Superior temporal gyrus (tissue), 1 donor: ENCODE measurements at regions not wholly inside any gene's neighbourhood (a gene's known extent, or its start where the extent isn't known, plus 50 kb on each side); places are given as distances from the start of the nearest gene placed in this dataset.

ENCODE experiments used
- DNase-seq: peaks from one replicate; pipeline ENCODE4 v3.0.0-alpha.2; 2016; ENCODE audit errors: extremely low spot score

DNA sequence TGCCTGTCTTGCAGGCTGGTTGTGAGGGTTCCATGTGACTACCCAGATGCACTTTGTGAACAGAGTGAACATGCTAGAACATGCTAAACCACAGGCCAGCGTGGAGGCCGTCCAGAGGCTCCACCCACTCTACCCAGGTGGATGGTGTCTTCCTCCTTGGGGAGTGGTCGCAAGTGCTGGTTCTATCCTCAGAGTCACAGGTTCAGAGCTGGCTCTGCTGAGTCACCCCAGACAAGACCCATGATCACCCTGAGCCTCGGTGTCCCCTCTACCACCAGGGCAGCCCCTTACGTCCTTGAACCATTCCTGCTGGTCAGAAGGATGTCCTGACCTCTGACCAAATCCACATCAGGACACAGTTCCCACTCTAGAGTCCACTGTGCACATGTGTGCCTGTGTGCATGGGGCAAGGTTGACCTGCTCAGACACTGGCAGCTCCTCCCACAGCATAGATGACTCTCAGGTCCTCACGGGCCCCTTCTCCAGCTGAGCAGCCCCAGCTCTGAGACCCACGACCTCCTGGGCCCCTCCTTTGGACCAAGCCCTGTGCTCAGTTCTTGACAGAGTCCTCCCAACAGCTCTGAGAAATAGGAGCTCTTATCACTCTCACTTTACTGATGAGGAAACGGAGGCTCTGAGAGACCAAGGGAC is 391.8 kb downstream of the MATN1 start:
- no peak for DNase-seq

DNA sequence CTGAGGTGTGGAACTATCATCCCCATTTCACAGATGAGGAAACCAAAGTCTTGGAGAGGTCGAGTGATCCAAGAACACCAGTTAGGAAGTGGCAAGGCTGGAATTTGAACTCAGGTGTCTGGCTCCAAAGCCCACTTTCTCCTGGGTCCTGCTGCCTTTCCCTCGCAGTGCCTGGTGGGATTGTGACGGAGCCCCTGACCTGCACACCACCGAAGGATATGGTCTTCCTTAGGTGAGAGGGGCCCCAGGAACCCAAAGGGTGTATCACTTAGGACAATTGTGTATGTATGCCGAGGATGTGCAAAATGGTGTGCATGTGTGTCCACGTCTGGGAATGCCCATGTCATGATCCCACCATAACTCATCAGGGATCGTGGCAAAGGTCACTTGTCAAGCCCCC is 392.7 kb downstream of the MATN1 start:
- DNase-seq = no peak

DNA sequence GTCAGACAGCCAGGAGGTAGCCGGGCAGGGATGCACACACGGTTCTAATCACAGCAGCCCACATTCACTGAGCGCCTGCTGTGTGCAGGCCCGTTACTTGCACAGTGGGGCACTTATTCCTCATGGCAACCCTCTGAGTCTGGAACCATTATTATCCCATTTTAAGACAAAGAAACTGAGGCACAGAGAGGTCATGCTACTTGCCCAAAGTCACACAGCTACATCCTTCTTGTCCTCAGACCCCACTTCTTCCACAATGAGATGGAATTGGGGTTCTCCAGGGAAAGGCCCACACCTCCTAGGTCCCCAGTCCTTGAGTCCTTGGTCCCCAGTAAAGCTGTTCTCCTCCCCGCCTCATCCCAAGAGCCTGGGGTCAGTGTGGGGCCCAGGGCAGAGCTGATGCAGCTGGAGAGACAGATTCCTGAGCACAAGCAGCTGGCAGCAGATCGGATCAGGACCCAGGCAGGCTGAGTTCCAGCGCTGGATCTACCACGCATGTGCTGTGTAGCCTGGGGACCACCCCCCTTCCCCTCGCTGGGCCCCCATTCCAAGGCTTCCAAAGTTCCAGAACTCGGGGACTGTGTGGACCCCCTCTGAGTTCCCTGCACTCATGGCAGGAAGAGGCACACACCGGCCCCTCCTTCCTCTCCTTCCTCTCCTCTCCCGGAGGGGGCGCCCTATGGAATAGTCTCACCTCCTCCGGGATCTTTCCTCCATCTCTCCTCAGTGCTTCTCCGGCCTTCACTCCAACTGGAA is 393.4 kb downstream of the MATN1 start:
- DNase-seq = no peak

DNA sequence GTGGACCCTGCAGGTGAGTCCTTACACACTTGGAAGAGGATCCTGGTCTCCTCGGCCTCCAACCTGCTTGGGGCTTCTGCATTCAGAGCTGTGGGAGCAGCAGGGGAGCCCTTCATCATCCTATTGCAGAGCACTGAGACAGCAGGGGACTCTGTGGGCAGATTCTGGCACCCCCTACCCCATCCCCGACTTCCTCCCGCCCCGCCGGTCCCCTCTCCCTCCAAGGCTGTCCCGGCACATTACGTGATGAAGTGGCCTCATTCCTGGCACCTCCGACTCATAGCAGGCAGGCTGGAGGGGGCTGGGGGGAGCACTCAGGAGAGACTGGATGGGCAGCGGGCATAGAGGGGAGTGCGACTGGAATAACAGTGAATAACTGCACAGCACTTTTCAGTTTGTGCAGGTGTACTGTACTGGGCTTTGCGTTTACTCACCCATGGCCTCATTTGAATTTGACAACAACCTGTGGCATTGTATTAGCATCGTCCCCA is 394.1 kb downstream of the MATN1 start:
- no peak for DNase-seq

DNA sequence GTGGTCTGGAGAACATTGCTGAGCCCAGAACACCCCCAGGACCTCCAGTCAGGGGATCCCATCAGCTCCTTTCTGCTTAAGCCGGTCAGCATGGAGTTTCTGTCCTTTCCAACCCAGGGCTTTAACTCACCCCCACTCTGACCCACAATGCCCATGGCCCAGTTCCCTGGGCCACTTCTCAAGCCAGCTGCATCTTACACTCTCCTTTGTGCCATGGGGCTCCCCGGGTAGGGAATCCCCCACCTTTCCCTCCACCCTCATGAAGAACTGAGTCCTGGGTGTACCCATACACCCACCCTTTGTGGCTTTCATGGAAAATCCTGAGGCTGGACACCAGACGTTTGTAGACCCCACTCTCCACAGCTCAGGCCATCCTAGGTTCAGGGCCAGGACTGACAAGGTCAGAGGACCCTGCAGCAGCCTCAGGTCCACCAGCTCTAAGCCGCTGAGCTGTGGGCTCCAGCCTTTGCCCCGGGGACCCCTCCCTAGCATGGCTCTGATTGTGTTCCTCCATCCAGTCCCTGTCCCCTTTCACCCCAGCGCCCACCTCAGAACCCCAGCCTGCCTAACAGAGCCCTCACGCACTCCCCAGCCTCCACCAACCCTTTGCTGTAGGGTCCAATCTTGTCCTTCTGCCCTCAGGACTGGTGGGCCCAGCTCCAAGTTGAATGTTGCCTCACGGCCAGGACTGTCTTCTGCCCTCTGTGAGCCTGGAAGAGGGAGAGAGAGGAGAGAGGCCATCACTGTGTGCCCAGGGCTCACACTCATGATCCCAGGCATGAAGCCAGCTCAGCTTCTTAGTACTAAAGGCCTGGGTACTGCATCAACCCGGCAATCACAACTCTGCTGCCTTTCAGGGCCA is 394.8 kb downstream of the MATN1 start:
- DNase-seq = no peak

DNA sequence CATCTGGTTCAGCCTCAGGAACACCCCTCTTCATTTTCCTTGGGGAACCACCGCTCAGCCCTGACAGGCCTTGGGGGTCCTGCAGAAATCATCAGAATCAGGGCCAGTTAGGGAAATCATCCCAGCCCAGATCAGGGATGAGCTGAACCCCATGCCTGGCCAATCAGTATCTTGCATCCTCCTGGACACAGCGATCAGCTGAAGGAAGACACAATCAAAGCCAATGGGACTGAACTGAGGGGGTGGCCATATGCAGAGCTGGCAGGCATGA is 395.4 kb downstream of the MATN1 start:
- no peak for DNase-seq

DNA sequence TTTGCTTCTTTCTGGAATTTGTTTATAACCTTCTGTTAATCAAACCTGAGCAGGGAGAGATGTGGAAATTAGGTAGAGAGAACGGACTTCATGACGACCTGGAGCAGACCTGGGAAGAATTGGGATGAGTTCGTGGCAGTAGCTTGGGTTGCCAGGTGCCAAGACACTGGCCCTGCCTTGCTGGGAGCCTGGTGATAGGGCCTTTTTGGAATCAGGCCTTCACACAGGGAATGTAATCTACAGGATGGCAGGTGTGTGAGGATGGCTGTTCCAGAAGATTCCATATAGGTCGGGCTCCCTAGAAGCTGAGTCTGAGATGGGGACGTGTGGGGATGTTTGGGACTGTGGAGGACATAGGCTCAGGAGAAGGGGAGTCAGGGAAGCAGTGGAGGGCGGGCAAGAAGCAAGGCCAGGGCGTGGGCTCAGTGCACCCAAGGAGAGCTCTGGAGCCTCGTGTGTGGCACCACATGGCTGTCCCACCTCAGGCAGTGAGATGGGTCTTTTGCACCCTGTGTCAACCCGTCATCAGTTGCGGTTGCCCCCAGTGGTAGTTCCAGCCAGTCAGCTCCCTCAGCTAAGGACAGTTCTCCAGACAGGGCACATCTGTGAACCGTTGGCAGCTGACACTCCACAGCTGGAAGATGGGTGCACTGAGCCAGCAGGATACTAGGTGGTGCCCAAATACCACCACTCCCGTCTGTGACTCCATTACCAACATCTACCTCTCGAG is 395.9 kb downstream of the MATN1 start:
- no peak for DNase-seq

DNA sequence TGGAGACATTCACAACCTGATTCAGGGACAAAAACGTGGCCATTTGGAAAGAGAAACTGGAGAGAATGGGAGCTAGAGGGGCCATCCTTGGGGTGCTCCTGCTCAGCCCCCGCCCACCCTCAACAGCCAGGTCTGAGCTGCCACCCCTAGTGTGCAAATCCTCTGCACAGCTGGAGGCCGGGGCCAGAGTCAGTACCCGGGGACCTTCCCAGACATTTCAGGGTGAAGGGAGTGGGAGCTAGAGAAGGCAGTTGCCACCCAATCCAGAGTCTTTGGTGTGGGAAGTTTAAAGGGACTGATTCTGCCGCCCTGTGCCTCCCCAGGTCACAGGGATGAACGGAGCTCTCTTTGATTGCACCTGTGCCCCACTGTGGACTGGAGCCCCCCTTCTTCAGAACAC is 397.4 kb downstream of the MATN1 start:
- DNase-seq = no peak

DNA sequence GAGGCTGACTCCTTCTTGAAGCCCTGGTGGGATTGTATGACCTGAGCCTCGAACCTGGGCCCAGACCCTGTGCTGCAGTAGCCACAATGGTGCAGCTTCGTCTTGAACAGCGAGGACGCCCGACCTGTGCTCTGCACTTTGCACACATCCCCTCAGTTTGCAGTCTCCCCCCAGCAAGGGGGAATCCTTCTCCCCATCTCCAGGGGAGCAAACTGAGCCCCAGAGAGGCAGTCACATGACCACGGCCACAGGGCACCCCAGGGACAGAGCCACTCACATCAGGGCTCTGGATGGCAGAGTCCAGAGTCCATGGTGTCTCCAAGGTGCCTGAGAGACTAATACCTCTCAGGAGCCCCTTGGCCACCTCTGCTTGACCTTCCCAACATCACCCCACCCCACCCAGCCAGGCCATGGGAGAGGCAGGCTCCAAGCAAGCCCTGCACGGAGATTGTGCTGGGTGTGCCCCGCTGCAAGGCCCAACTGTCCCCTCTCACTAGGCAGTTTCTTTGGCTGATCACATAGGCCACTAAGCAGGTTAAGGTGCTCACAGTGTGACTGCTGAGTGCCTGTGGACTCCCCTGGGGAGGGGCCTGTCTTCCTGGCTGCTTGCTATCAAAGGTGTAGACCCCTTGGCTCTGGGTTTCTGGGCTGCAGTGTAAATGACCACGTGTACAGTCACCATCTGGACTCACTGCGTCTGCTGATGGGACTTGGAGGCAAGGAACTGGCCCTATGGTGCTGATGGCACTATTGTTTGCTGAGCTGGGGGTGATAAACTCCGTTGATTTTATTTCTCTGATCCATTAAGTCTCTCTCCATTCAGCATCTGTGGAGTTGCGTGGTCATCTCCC is 398.1 kb downstream of the MATN1 start:
- no peak for DNase-seq

DNA sequence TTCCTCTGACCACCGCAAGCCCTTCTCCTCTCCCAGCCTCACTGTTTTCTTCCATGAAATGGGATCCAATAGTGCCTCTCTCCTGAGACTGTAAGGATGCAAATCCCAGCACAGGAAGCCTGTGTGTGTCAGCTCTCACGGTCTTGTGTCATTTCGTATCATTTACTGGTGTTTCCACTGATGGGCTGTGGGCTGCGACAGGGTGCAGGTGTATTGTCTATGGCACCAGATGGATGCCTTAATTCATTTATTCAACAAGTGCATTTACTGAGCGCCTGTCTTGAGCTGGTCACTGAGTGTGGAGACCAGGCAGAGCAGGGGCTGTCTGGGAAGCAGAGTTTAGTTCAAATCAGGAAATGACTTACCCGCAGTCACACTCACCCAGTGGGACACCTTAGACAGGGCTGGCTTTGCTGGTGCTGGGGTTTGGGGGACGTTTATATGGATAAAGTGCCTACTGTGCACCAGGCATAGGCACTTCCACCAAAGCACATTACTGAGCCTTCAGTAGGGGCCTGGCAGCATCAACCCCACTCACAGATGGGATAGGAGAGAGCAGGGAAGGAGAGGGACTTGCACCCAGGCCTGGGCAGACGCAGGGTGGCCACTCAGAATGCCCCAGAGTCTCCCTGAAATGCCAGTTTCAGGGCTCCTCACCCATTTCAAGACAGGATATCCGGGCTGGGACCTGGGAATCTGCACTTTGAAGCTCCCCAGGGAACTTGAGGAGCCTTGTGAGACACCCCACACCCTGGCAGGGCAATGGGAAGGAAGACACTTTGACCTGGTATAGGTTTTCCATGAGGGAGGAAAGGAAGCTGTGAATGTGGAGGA is 398.9 kb downstream of the MATN1 start:
- DNase-seq = no peak

DNA sequence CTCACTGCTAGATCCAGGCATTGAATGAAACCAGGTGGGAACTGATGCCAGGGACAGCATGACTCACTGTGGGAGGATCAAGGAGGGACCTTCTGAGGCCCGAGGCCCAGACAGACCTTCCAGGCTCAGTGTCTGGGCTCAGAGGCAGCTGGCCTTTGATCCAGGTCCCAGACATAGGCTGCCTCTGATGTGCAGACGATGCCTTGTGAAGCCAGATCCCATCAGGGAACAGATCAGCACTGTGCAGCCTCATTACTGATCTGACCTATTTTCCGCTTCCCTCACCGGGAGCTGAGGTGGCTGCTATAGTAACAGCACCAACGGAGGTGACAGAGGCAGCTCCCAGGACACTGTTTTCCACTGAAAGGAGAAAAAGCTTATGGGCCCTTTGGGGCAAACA is 399.5 kb downstream of the MATN1 start:
- DNase-seq = no peak

DNA sequence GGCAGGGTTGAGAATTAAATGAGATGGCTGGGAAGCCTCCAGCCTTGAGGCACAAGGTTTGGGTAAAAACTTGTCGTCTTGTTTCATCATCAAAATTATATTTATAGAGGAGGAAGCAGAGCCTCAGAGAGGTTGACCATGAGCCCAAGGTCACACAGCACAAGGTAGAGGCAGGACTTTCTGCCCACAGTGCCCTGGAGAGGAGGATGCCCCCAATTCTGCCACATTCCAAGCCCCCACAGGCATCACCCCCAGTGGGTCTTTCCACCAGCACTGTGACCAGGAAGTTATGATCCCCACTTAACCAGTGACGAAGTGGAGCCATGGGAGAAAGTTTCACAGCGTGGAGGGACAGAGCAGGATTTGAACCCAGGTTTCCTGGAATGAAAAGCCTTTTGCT is 400.0 kb downstream of the MATN1 start:
- no peak for DNase-seq

DNA sequence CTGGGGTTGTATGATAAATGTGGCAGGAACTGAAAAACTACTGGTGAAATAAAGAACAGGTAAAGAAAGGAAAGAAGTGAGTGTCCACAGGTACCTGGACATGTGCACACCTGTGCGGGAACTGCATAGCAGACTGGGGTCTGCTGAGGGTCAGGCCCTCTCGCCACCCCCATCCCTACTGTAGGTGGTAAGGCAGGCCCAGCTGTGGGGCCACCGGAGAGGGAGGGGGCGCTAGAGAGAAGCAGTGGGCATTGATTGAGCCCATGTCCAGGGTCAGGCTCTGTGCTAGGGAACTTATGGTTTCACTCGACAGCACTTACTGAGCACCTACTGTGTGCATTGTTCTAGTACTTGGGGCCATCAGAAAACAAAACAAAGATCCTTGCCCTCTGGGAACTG is 400.5 kb downstream of the MATN1 start:
- no peak for DNase-seq

DNA sequence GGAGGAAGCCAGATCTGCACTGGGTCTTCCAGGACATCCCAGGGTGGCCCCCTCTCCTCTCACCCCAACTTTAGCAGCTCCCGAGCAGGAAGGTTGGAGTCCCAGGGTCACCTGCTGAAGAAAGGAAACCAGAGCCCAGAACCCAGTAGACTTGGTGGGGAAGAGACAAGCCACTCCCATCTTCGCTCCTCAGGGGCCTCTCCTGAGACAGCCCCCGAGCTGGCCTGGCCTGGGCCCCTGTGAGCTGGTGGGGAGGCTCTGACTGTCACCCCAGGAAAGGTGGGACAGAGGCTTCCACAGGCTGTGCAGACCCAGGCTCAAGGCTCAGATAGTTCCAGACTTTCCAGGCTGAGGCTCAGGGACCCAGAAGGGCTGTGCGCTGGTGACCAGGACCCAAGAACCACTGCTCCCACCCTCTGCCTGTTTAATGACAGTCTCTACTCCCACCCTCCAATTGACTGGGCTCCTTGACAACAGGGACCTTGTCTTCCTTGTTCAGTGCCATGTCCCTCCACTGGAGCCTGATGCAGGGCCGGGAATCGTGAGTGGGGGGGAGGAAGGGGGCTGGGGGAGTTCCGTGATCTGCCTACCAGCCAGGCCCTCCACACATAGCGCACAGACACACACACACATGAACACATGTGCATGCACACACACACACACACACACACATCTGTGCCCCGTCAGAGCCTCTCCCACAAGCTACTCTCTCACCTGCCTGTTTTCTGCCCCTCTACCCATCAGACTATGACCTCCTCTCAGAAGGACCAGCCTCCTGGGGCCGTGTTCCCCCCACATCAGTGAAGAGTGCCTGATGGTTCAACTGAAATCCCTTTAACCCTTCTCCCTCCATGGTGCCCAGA is 401.2 kb downstream of the MATN1 start:
- DNase-seq = no peak

DNA sequence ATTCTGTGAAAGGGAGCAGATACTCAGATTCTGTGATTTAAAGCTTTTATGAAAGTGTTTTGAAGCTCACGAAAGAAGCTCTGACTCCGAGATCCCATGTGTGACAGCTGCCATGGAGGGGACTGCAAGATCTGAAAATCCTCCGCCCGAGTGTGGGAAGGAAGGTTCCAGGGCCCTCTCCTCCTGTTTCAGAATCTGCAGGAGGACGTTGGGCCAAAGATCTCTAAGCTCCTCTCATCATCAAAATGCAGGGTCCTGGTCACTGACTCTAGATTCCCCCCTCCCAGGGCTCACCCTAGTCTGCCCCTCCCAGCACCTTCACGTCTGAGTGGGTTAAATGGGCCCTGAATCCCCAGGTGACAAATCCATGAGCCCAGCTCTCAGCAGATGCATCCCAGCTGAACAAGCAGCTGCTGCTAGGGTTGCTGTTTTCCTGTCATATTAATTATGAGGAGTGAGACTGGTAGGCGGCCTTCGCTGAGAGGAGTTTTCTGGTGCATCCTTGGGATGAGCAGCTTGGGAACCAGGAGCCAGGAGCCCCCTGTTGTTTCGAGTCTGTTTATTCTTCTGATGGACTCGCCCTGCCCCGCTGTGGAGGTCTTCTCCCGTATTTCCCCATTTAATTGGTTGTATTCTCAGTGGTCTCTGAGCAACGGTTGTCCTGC is 402.0 kb downstream of the MATN1 start:
- no peak for DNase-seq

DNA sequence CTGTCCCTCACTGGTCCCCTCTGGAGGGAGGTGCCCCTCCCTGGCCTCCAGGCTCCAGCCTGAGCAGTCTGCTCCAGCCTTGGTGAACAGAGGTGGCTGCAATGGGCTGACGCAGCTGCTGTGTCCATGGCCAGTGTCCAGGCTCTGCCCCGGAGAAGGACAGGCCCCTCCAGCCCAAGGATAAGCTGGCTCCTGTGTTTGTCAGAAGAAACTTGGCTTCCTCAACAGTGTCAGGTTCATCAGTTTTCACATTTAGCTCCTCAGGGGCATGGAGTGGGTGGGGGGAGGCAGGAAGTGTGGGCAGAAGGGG is 402.8 kb downstream of the MATN1 start:
- no peak for DNase-seq

DNA sequence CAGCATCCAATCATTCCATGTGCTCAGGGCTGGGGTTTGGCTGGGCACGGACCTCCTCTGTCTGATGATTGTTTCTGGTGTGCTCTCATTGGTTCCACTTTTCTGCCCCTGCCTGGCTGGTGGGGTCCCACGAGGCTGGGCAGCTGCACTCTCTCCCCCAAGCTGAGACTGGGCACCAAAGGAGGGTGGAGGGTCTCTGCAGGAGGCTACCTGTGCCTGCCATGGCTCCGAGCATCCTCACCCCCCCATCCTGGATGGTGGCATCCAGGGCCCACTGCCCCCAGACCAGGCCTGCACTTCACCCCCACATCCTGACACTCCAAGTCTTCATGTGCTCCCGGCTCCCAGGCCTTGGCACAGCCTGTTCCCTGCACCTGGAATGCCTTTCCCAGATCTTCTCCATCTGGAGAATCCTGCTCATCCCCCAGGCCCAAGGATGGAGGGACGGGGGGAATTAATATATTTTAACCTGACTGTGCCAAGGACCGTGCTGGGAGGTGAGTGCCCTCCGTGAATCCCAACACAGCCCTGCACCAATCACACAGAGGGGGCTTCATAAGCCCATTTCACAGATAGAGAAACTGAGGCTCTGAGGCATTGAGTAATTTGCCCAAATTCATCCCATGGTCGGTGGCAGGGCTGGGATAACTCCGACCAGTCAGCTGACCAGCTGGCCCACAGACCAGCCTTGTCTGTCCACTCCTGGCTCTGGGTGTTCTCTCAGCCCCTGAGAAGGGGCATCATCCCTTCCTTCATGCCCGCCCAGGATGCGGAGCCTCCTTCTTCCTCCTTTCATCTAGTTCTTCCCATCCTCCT is 403.4 kb downstream of the MATN1 start:
- no peak for DNase-seq
